GM12892 (cell line): ENCODE measurements at regions not wholly inside any gene's neighbourhood (a gene's known extent, or its start where the extent isn't known, plus 50 kb on each side); places are given as distances from the start of the nearest gene placed in this dataset.

ENCODE experiments used
- POLR2A ChIP-seq: IDR thresholded peaks from 2 replicates; pipeline ENCODE4 v1.6.1; 2011; ENCODE audit warnings: low read depth, low read length, control low read depth
- POLR2AphosphoS5 ChIP-seq: IDR thresholded peaks from 2 replicates; pipeline ENCODE4 v1.6.1; 2011; ENCODE audit warnings: low read depth, low read length, control low read depth

- TF ChIP-seq POLR2AphosphoS5 (no peak), POLR2A (no peak)
Measured at GRCh38 chr19:30069535-30070197, 127.6 kb downstream of the URI1 start.
